Uterus (tissue), 2 donors: ENCODE measurements at regions not wholly inside any gene's neighbourhood (a gene's known extent, or its start where the extent isn't known, plus 50 kb on each side); places are given as distances from the start of the nearest gene placed in this dataset.

Experiments
- POLR2A ChIP-seq, 2 donors: fragments of 450-650 bp; IDR thresholded peaks; one replicate each; pipeline ENCODE4 v1.6.1; 2016; ENCODE audit warnings: antibody characterized with exemption in 2 of 2, mild to moderate bottlenecking in 1 of 2, moderate library complexity in 1 of 2
- TF ChIP-seq, protein P1 (sequence below), 4 experiments: fragments of 200-600 bp in 2 of 4; fragments of 450-650 bp in 2 of 4; sonication (generic) in 2 of 4; IDR thresholded peaks; one replicate each; pipeline ENCODE4 v1.5.1; 2016 to 2019; ENCODE audit warnings: antibody characterized with exemption in 4 of 4, mild to moderate bottlenecking in 2 of 4, moderate library complexity in 1 of 4

DNA sequence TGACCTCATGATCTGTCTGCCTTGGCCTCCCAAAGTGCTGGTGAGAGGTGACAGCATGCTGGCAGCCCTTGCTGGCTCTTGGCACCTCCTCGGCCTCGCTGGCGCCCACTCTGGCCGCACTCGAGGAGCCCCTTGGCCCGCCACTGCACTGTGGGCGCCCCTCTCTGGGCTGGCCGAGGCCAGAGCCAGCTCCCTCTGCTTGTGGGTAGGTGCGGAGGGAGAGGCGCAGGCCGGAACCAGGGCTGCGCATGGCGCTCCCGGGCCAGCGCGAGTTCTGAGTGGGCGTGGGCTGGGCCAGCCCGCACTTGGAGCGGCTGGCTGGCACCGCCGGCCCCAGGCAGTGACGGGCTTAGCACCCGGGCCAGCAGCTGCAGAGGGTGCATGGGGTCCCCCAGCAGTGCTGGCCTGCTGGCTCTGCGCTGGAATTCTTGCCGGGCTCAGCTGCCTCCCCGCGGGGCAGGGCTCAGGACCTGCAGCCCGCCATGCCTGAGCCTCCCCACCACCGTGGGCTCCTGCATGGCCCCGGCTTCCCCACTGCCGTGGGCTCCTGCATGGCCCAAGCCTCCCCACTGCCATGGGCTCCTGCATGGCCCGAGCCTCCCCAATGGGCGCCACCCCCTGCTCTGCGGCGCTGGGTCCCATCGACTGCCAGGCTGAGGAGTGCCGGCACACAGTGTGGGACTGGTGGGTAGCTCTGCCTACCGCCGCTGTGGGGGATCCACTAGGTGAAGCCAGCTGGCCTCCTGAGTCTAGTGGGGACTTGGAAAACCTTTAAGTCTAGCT lies 76.4 kb upstream of the OSBPL11 start:
- TF ChIP-seq POLR2A (IDR thresholded peaks at IDR 0.05) = no peak
- TF ChIP-seq, protein P1, sequence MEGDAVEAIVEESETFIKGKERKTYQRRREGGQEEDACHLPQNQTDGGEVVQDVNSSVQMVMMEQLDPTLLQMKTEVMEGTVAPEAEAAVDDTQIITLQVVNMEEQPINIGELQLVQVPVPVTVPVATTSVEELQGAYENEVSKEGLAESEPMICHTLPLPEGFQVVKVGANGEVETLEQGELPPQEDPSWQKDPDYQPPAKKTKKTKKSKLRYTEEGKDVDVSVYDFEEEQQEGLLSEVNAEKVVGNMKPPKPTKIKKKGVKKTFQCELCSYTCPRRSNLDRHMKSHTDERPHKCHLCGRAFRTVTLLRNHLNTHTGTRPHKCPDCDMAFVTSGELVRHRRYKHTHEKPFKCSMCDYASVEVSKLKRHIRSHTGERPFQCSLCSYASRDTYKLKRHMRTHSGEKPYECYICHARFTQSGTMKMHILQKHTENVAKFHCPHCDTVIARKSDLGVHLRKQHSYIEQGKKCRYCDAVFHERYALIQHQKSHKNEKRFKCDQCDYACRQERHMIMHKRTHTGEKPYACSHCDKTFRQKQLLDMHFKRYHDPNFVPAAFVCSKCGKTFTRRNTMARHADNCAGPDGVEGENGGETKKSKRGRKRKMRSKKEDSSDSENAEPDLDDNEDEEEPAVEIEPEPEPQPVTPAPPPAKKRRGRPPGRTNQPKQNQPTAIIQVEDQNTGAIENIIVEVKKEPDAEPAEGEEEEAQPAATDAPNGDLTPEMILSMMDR (IDR thresholded peaks at IDR 0.05) = no peak
